Mesenchymal stem cell (in vitro differentiated cells and primary cell): ENCODE measurements at regions not wholly inside any gene's neighbourhood (a gene's known extent, or its start where the extent isn't known, plus 50 kb on each side); places are given as distances from the start of the nearest gene placed in this dataset.

Experiments used
- DNase-seq: peaks from one replicate; pipeline ENCODE4 v3.0.0-alpha.2; 2013
- H2AFZ ChIP-seq: one replicate; pipeline ENCODE4 v1.6.1; 2013; ENCODE audit warnings: low read depth, mild to moderate bottlenecking, control low read depth, inconsistent platforms, low read length, moderate library complexity
- H2AK5ac ChIP-seq: 2 replicates; pipeline ENCODE4 v1.6.1; 2013; ENCODE audit warnings: low read length, moderate library complexity, mild to moderate bottlenecking, inconsistent platforms; ENCODE audit not compliant: severe bottlenecking
- H2BK120ac ChIP-seq: one replicate; pipeline ENCODE4 v1.6.1; 2013; ENCODE audit warnings: low read depth, mild to moderate bottlenecking, inconsistent platforms, low read length, moderate library complexity
- H2BK12ac ChIP-seq, 2 experiments: one replicate each; pipeline ENCODE4 v1.6.1; 2013; ENCODE audit warnings: inconsistent platforms in 2 of 2, low read length in 2 of 2, mild to moderate bottlenecking in 2 of 2, moderate library complexity in 2 of 2, control low read depth in 1 of 2
- H2BK15ac ChIP-seq: one replicate; pipeline ENCODE4 v1.6.1; 2013; ENCODE audit warnings: mild to moderate bottlenecking, low read depth, inconsistent platforms; ENCODE audit not compliant: poor library complexity, severe bottlenecking
- H2BK5ac ChIP-seq: 2 replicates; pipeline ENCODE4 v1.6.1; 2013; ENCODE audit warnings: low read depth, mild to moderate bottlenecking, low read length, control low read depth, inconsistent platforms; ENCODE audit not compliant: poor library complexity, severe bottlenecking
- H3K14ac ChIP-seq, 2 experiments: one replicate each; pipeline ENCODE4 v1.6.1; 2013; ENCODE audit warnings: inconsistent platforms in 2 of 2, low read length in 2 of 2, control low read depth in 1 of 2, mild to moderate bottlenecking in 1 of 2, moderate library complexity in 1 of 2
- H3K18ac ChIP-seq, 2 experiments: one replicate each; pipeline ENCODE4 v1.6.1; 2013; ENCODE audit warnings: inconsistent platforms in 2 of 2, low read length in 2 of 2, control low read depth in 1 of 2, low read depth in 1 of 2, mild to moderate bottlenecking in 1 of 2
- H3K23ac ChIP-seq, 2 experiments: one replicate each; pipeline ENCODE4 v1.6.1; 2013; ENCODE audit warnings: inconsistent platforms in 2 of 2, low read length in 2 of 2, mild to moderate bottlenecking in 2 of 2, moderate library complexity in 2 of 2, control low read depth in 1 of 2
- H3K27ac ChIP-seq: 2 replicates; pipeline ENCODE4 v1.5.1; 2013; ENCODE audit warnings: mild to moderate bottlenecking, moderate library complexity, low read length, control low read depth, inconsistent platforms; ENCODE audit not compliant: poor library complexity, severe bottlenecking
- H3K27me3 ChIP-seq, 2 experiments: 2 replicates each; pipeline versions ENCODE4 v1.6.1 to v1.7.0; 2013; ENCODE audit warnings: low read length in 2 of 2, mild to moderate bottlenecking in 2 of 2, moderate library complexity in 2 of 2, control low read depth in 1 of 2, inconsistent platforms in 1 of 2; ENCODE audit not compliant: control insufficient read depth in 1 of 2, insufficient read depth in 1 of 2
- H3K36me3 ChIP-seq, 2 experiments: 2 replicates each; pipeline versions ENCODE4 v1.6.1 to v1.7.0; 2013; ENCODE audit warnings: low read length in 2 of 2, control low read depth in 1 of 2, inconsistent platforms in 1 of 2, low read depth in 1 of 2, mild to moderate bottlenecking in 1 of 2; ENCODE audit not compliant: insufficient read depth in 2 of 2, control insufficient read depth in 1 of 2
- H3K4ac ChIP-seq, 2 experiments: one replicate each; pipeline ENCODE4 v1.6.1; 2013; ENCODE audit warnings: inconsistent platforms in 2 of 2, low read length in 2 of 2, mild to moderate bottlenecking in 2 of 2, moderate library complexity in 2 of 2, control low read depth in 1 of 2, low read depth in 1 of 2
- H3K4me1 ChIP-seq: 2 replicates; pipeline ENCODE4 v1.6.1; 2013; ENCODE audit warnings: low read depth, low read length, control low read depth; ENCODE audit not compliant: control insufficient read depth, insufficient read depth
- H3K4me2 ChIP-seq: 2 replicates; pipeline ENCODE4 v1.6.1; 2013; ENCODE audit warnings: low read length, mild to moderate bottlenecking, inconsistent platforms; ENCODE audit not compliant: poor library complexity, severe bottlenecking
- H3K4me3 ChIP-seq, 2 experiments: 2 replicates each; pipeline versions ENCODE4 v1.5.1 to v1.7.0; 2013; ENCODE audit warnings: low read length in 2 of 2, mild to moderate bottlenecking in 2 of 2, control low read depth in 1 of 2, low read depth in 1 of 2; ENCODE audit not compliant: insufficient read depth in 1 of 2
- H3K79me1 ChIP-seq: replicated peaks from 2 replicates; pipeline ENCODE4 v1.6.1; 2013; ENCODE audit warnings: mild to moderate bottlenecking, control low read depth, low read length, inconsistent platforms; ENCODE audit not compliant: poor library complexity, severe bottlenecking
- H3K9ac ChIP-seq: 2 replicates; pipeline ENCODE4 v1.7.0; 2013; ENCODE audit warnings: mild to moderate bottlenecking, low read length, moderate library complexity
- H3K9me3 ChIP-seq: 2 replicates; pipeline ENCODE4 v1.7.0; 2013; ENCODE audit warnings: mild to moderate bottlenecking, low read length; ENCODE audit not compliant: control insufficient read depth
- H4K8ac ChIP-seq: one replicate; pipeline ENCODE4 v1.6.1; 2013; ENCODE audit warnings: inconsistent platforms, mild to moderate bottlenecking, low read length, moderate library complexity
- H4K91ac ChIP-seq: one replicate; pipeline ENCODE4 v1.6.1; 2013; ENCODE audit warnings: mild to moderate bottlenecking, low read length, inconsistent platforms
- WGBS: methylation state at CpG from one replicate; pipeline ENCODE4 v1.1.7; 2013; ENCODE audit warnings: mixed read lengths; 5-methylcytosine and 5-hydroxymethylcytosine counted together

DNA sequence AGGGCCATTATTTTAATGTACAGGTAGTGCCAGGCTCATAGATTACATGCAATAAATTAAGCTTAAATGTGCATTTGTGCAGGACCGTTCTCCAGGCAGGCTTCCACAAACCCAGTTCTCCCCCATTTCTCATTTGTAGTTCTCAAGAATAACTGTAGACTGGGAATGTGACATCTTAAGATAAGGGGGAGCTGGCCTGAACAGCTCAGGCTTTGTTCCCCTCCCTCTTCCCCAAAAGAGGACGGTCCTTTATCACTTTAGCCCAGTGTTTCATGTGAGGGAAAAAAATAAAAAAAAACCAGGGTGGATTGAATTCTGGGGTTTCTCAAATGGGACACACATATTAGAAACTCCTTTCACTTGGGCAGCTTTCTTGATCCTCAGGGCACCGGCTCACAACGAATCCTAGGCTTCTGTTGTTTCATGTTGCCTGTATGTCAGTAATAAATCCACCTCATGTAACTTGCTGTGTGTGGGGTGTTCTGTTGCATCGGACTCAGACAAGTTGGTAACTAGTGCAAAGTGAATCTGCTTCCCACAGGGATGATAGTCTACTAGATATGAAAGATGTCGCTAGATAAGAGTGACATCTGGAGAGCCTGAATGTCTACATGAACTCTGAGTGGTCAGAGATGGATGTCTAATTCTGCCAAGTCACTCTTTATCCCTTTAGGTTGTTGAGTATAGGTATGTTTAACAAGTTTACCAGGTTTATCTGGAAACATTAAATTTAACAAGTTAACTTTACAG lies 2030.6 kb upstream of the NUDT12 start:
- H3K9me3 ChIP-seq = peaks cover 8% of the 10 kb centered on the region

GRCh38 chr5:105587963-105588662 lies 2025.5 kb upstream of the NUDT12 start:
- H2AK5ac ChIP-seq = no peak overlapping the region
- no peaks in the 10 kb centered on the region for H3K79me1 ChIP-seq
- H2BK12ac ChIP-seq = no peak overlapping the region
- no peak overlapping the region for H3K27ac ChIP-seq
- peaks cover 4% of the 10 kb centered on the region for H3K9me3 ChIP-seq
- whole genome bisulfite sequencing = 90% methylated on average over 4 of the region's 6 CpGs
- no peak overlapping the region for H4K91ac ChIP-seq
- no peaks in the 10 kb centered on the region for H3K36me3 ChIP-seq
- H3K4me3 ChIP-seq = no peak overlapping the region
- no peak overlapping the region for H3K4me2 ChIP-seq
- H2BK120ac ChIP-seq = no peak overlapping the region
- no peak overlapping the region for H2BK5ac ChIP-seq
- H3K27me3 ChIP-seq = no peaks in the 10 kb centered on the region
- no peak for DNase-seq
- H3K9ac ChIP-seq = no peak overlapping the region
- H3K23ac ChIP-seq = no peak overlapping the region
- H3K18ac ChIP-seq = no peak overlapping the region
- H4K8ac ChIP-seq = no peak overlapping the region
- H3K4ac ChIP-seq = no peak overlapping the region
- no peak overlapping the region for H2AFZ ChIP-seq
- no peaks in the 10 kb centered on the region for H3K4me1 ChIP-seq
- H3K14ac ChIP-seq = no peak overlapping the region
- no peak overlapping the region for H2BK15ac ChIP-seq

More for the DNA sequence above, 2030.6 kb upstream of the NUDT12 start:
- Histone ChIP-seq H2BK12ac (no peak overlapping the region), H3K9ac (no peak overlapping the region), H3K4me1 (no peaks in the 10 kb centered on the region), H3K18ac (no peak overlapping the region), H3K27ac (no peak overlapping the region), H3K27me3 (no peaks in the 10 kb centered on the region), H2BK120ac (no peak overlapping the region), H2BK5ac (no peak overlapping the region), H3K4me3 (no peak overlapping the region), H3K79me1 (no peaks in the 10 kb centered on the region), H2BK15ac (no peak overlapping the region), H3K23ac (no peak overlapping the region), H4K91ac (no peak overlapping the region), H2AFZ (no peak overlapping the region), H3K4ac (no peak overlapping the region), H3K14ac (no peak overlapping the region), H2AK5ac (no peak overlapping the region), H4K8ac (no peak overlapping the region), H3K4me2 (no peak overlapping the region), H3K36me3 (no peaks in the 10 kb centered on the region)
- DNase-seq = no peak
- WGBS = 88% methylated on average over 4 of the region's 6 CpGs

GRCh38 chr5:105581988-105582690 lies 2019.5 kb upstream of the NUDT12 start:
- Histone ChIP-seq H3K27me3 (no peaks in the 10 kb centered on the region), H3K9me3 (peaks cover 6% of the 10 kb centered on the region), H2BK12ac (no peak overlapping the region), H3K79me1 (no peaks in the 10 kb centered on the region), H3K4me2 (no peak overlapping the region), H3K23ac (no peak overlapping the region), H3K4me1 (no peaks in the 10 kb centered on the region), H3K36me3 (no peaks in the 10 kb centered on the region), H3K18ac (no peak overlapping the region), H2BK120ac (no peak overlapping the region), H3K4ac (no peak overlapping the region), H3K27ac (no peak overlapping the region), H2BK15ac (no peak overlapping the region), H4K91ac (no peak overlapping the region), H2BK5ac (no peak overlapping the region), H3K4me3 (no peak overlapping the region), H4K8ac (no peak overlapping the region), H3K9ac (no peak overlapping the region), H3K14ac (no peak overlapping the region), H2AK5ac (no peak overlapping the region), H2AFZ (no peak overlapping the region)
- DNase-seq = no peak
- WGBS = 82% methylated on average over 7 of the region's 7 CpGs

DNA sequence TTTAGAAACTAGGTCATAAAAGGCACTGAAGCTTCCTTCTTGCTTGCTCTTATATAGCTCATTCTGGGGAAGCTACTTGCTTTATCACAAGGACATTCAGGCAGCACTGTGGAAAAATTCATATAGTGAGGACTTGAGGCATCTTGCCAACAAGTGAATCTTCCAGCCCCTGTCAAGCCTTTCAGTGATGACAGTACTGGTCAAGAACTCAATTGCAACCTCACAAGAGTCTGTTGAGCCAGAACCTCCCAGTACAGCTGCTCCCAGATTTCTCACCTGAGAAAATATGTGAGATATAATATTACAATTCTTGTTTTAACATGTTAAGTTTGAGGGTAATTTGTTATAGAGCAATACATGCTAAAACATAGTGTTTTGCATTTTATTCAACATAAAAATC lies 2011.0 kb upstream of the NUDT12 start:
- H3K9me3 ChIP-seq = no peaks in the 10 kb centered on the region
- H3K79me1 ChIP-seq = no peaks in the 10 kb centered on the region
- H3K27ac ChIP-seq = no peak overlapping the region
- H3K14ac ChIP-seq = no peak overlapping the region
- H3K18ac ChIP-seq = no peak overlapping the region
- no peak overlapping the region for H2BK120ac ChIP-seq
- no peak overlapping the region for H2BK15ac ChIP-seq
- H3K4me1 ChIP-seq = no peaks in the 10 kb centered on the region
- no peaks in the 10 kb centered on the region for H3K27me3 ChIP-seq
- H2BK5ac ChIP-seq = no peak overlapping the region
- H3K23ac ChIP-seq = no peak overlapping the region
- no peak overlapping the region for H3K4me2 ChIP-seq
- no peak overlapping the region for H4K91ac ChIP-seq
- no peak overlapping the region for H3K4me3 ChIP-seq
- H2AFZ ChIP-seq = no peak overlapping the region
- H4K8ac ChIP-seq = no peak overlapping the region
- peak; percentile 11 for DNase-seq
- no peak overlapping the region for H2BK12ac ChIP-seq
- no peak overlapping the region for H2AK5ac ChIP-seq
- H3K36me3 ChIP-seq = no peaks in the 10 kb centered on the region
- no peak overlapping the region for H3K4ac ChIP-seq
- no peak overlapping the region for H3K9ac ChIP-seq
